WTC11 (cell line): ENCODE measurements at regions not wholly inside any gene's neighbourhood (a gene's known extent, or its start where the extent isn't known, plus 50 kb on each side); places are given as distances from the start of the nearest gene placed in this dataset.

ENCODE experiments used
- ATAC-seq: fragments of 200-7000 bp; cut with Tn5 transposase; 2 replicates; pipeline ENCODE4 v1.10.0; 2021; ENCODE audit warnings: mild to moderate bottlenecking, moderate library complexity
- CTCF ChIA-PET: fragments of 300-600 bp; sonication (Branson Sonifier 250); formaldehyde crosslinking; loops from one replicate; lab custom pipeline; 2021; ENCODE audit warnings: antibody characterized with exemption; lab: Charles Lee
- POLR2A ChIA-PET: fragments of 350-600 bp; sonication (Branson Sonifier 250); formaldehyde crosslinking; loops from one replicate; lab custom pipeline; 2021; ENCODE audit warnings: antibody characterized with exemption; lab: Charles Lee
- DNase-seq: peaks from one replicate; pipeline ENCODE4 v3.0.0; 2021; ENCODE audit warnings: low spot score
- H3K27ac Mint-ChIP-seq: 2 replicates; pipeline ENCODE4 v1.8.0; 2021; ENCODE audit warnings: mixed read lengths
- H3K27me3 Mint-ChIP-seq: 2 replicates; pipeline ENCODE4 v1.8.0; 2021; ENCODE audit warnings: low read depth, mild to moderate bottlenecking, moderate library complexity, mixed read lengths
- H3K36me3 Mint-ChIP-seq: 2 replicates; pipeline ENCODE4 v1.8.0; 2021; ENCODE audit warnings: mixed read lengths
- H3K4me1 Mint-ChIP-seq: 2 replicates; pipeline ENCODE4 v1.8.0; 2022; ENCODE audit warnings: mixed read lengths
- H3K4me3 Mint-ChIP-seq: 2 replicates; pipeline ENCODE4 v1.8.0; 2021; ENCODE audit warnings: mild to moderate bottlenecking, moderate library complexity, mixed read lengths
- H3K9me3 Mint-ChIP-seq: 2 replicates; pipeline ENCODE4 v1.8.0; 2021; ENCODE audit warnings: mixed read lengths
- ELF4 ChIP-seq: sonication (generic); formaldehyde crosslinking; IDR thresholded peaks from 2 replicates; pipeline ENCODE4 v1.8.1; 2022; ENCODE audit warnings: low read depth, mild to moderate bottlenecking, moderate library complexity, missing genetic modification reagents
- FOXJ3 ChIP-seq: sonication (generic); formaldehyde crosslinking; IDR thresholded peaks from 2 replicates; pipeline ENCODE4 v1.9.0; 2021; ENCODE audit warnings: missing genetic modification reagents, mild to moderate bottlenecking, borderline replicate concordance
- FOXP4 ChIP-seq: sonication (generic); formaldehyde crosslinking; IDR thresholded peaks from 2 replicates; pipeline ENCODE4 v1.8.0; 2022; ENCODE audit warnings: mild to moderate bottlenecking, missing genetic modification reagents
- JAZF1 ChIP-seq: fragments of 250-450 bp; sonication (Bioruptor Pico); IDR thresholded peaks from 2 replicates; pipeline ENCODE4 v1.9.0; 2021; ENCODE audit warnings: moderate library complexity, mild to moderate bottlenecking, inconsistent platforms
- KAT7 ChIP-seq: sonication (generic); formaldehyde crosslinking; IDR thresholded peaks from 2 replicates; pipeline ENCODE4 v1.8.1; 2023; ENCODE audit warnings: missing genetic modification reagents, mild to moderate bottlenecking, borderline replicate concordance
- MAX ChIP-seq: sonication (generic); formaldehyde crosslinking; IDR thresholded peaks from 2 replicates; pipeline ENCODE4 v1.8.0; 2022; ENCODE audit warnings: mild to moderate bottlenecking, missing genetic modification reagents
- MLX ChIP-seq: sonication (generic); formaldehyde crosslinking; IDR thresholded peaks from 2 replicates; pipeline ENCODE4 v1.8.1; 2023; ENCODE audit warnings: mild to moderate bottlenecking, missing genetic modification reagents, moderate library complexity
- NR1H2 ChIP-seq: sonication (generic); formaldehyde crosslinking; IDR thresholded peaks from 2 replicates; pipeline ENCODE4 v1.9.0; 2021; ENCODE audit warnings: mild to moderate bottlenecking, moderate library complexity, missing genetic modification reagents
- OVOL2 ChIP-seq: fragments of 250-450 bp; sonication (Bioruptor Pico); IDR thresholded peaks from 2 replicates; pipeline ENCODE4 v1.9.0; 2021; ENCODE audit warnings: mild to moderate bottlenecking, borderline replicate concordance
- STAT6 ChIP-seq: sonication (generic); formaldehyde crosslinking; conservative IDR thresholded peaks from 2 replicates; pipeline ENCODE4 v1.8.1; 2023; ENCODE audit warnings: mild to moderate bottlenecking, low read depth, missing genetic modification reagents, moderate library complexity
- TP53 ChIP-seq: sonication (generic); formaldehyde crosslinking; IDR thresholded peaks from 2 replicates; pipeline ENCODE4 v1.8.1; 2023; ENCODE audit warnings: mild to moderate bottlenecking, missing genetic modification reagents
- ZNF121 ChIP-seq: sonication (generic); formaldehyde crosslinking; IDR thresholded peaks from 2 replicates; pipeline ENCODE4 v1.8.0; 2023; ENCODE audit warnings: missing genetic modification reagents
- ZNF263 ChIP-seq: sonication (generic); formaldehyde crosslinking; IDR thresholded peaks from 2 replicates; pipeline ENCODE4 v1.8.1; 2022; ENCODE audit warnings: low read depth, mild to moderate bottlenecking, moderate library complexity, missing genetic modification reagents
- ZNF416 ChIP-seq: fragments of 250-450 bp; sonication (Bioruptor Pico); IDR thresholded peaks from 2 replicates; pipeline ENCODE4 v1.9.0; 2021; ENCODE audit warnings: mild to moderate bottlenecking, inconsistent platforms
- ZNF423 ChIP-seq: fragments of 250-450 bp; sonication (Bioruptor Pico); IDR thresholded peaks from 2 replicates; pipeline ENCODE4 v2.1.2; 2022; ENCODE audit warnings: mild to moderate bottlenecking, moderate library complexity

GRCh38 chr17:33902901-33903449 is 352.1 kb upstream of the CCL2 start:
- TF ChIP-seq ELF4 (CRISPR knock-in tag) (no peak), JAZF1 (no peak), FOXJ3 (CRISPR knock-in tag) (no peak), ZNF263 (CRISPR knock-in tag) (no peak)
- POLR2A ChIA-PET: no interaction called here
- no peaks in the 10 kb centered on the region for H3K36me3 Mint-ChIP-seq
- no peak overlapping the region for H3K27ac Mint-ChIP-seq
- ATAC-seq: no peak
- CTCF ChIA-PET: interaction anchor here (1.5 kb wide), 1 partner anchor 252 kb away, joined by 3 read pairs; no protein-coding TSS in a partner anchor
- H3K4me1 Mint-ChIP-seq: peaks cover 32% of the 10 kb centered on the region
- H3K4me3 Mint-ChIP-seq: no peak overlapping the region
- H3K9me3 Mint-ChIP-seq: 0 out of 2 replicates have a peak, but pooled peaks cover 4% of the 10 kb centered on the region
- DNase-seq: no peak
- H3K27me3 Mint-ChIP-seq: no peaks in the 10 kb centered on the region; the same call in 1 of the 2 replicates

GRCh38 chr17:33904476-33904875 is 350.6 kb upstream of the CCL2 start:
- 0 out of 2 replicates have a peak, but pooled peaks cover 4% of the 10 kb centered on the region for H3K9me3 Mint-ChIP-seq
- ATAC-seq (no peak), DNase-seq (no peak)
- H3K27ac Mint-ChIP-seq: no peak overlapping the region
- H3K36me3 Mint-ChIP-seq: no peaks in the 10 kb centered on the region
- ChIA-PET CTCF (interaction anchor here (1.1 to 1.5 kb wide), 4 partner anchors 41 to 266 kb away, joined by 3 to 5 read pairs (median 3); no protein-coding TSS in a partner anchor), POLR2A (interaction anchor here (0.6 to 0.9 kb wide), 3 partner anchors 20 to 81 kb away, joined by 3 read pairs; no protein-coding TSS in a partner anchor)
- no peaks in the 10 kb centered on the region for H3K27me3 Mint-ChIP-seq
- H3K4me1 Mint-ChIP-seq: peaks cover 32% of the 10 kb centered on the region
- no peak for TF ChIP-seq ZNF121 (CRISPR knock-in tag)
- no peak overlapping the region for H3K4me3 Mint-ChIP-seq

- Mint-ChIP-seq H3K27me3 (no peaks in the 10 kb centered on the region), H3K4me3 (no peak overlapping the region), H3K9me3 (0 out of 2 replicates have a peak, but pooled peaks cover 4% of the 10 kb centered on the region), H3K27ac (no peak overlapping the region), H3K4me1 (peaks cover 32% of the 10 kb centered on the region), H3K36me3 (no peaks in the 10 kb centered on the region)
- DNase-seq (no peak), ATAC-seq (no peak)
- ChIA-PET CTCF (no interaction called here), POLR2A (no interaction called here)
- TF ChIP-seq KAT7 (no peak), ZNF423 (CRISPR knock-in tag) (no peak), FOXP4 (CRISPR knock-in tag) (no peak)
Measured at GRCh38 chr17:33905338-33905800, 349.7 kb upstream of the CCL2 start.

GRCh38 chr17:33908363-33909064 is 346.6 kb upstream of the CCL2 start:
- ATAC-seq: no peak
- Mint-ChIP-seq H3K4me1 (peaks cover 4% of the 10 kb centered on the region), H3K27me3 (no peaks in the 10 kb centered on the region), H3K4me3 (no peak overlapping the region), H3K27ac (no peak overlapping the region), H3K36me3 (no peaks in the 10 kb centered on the region), H3K9me3 (0 out of 2 replicates have a peak, but pooled peaks cover 4% of the 10 kb centered on the region)
- no peak for DNase-seq
- ChIA-PET POLR2A (no interaction called here), CTCF (no interaction called here)
- TF ChIP-seq OVOL2 (CRISPR knock-in tag): no peak
- TF ChIP-seq MLX (CRISPR knock-in tag): no peak
- no peak for TF ChIP-seq STAT6 (CRISPR knock-in tag)
- no peak for TF ChIP-seq ZNF416 (CRISPR knock-in tag)
- no peak for TF ChIP-seq MAX
- TF ChIP-seq TP53 (CRISPR knock-in tag): no peak
- TF ChIP-seq NR1H2 (CRISPR knock-in tag): no peak
